Upper lobe of left lung (tissue), 4 donors: ENCODE measurements at regions not wholly inside any gene's neighbourhood (a gene's known extent, or its start where the extent isn't known, plus 50 kb on each side); places are given as distances from the start of the nearest gene placed in this dataset.

Source experiments
- POLR2A ChIP-seq, 4 donors: fragments of 450-650 bp; IDR thresholded peaks; one replicate each; pipeline ENCODE4 v1.5.1; 2016 to 2017; ENCODE audit warnings: antibody characterized with exemption in 4 of 4, mild to moderate bottlenecking in 2 of 4
- POLR2AphosphoS5 ChIP-seq, 2 donors: sonication (generic); formaldehyde crosslinking; IDR thresholded peaks; one replicate each; pipeline ENCODE4 v1.5.1; 2017; ENCODE audit warnings: antibody characterized with exemption in 2 of 2
- TF ChIP-seq, protein P1 (sequence below), 6 experiments: fragments of 450-650 bp in 4 of 6; fragments of 200-600 bp in 2 of 6; sonication (generic) in 2 of 6; IDR thresholded peaks; one replicate each; pipeline ENCODE4 v1.5.1; 2016 to 2019; ENCODE audit warnings: antibody characterized with exemption in 6 of 6

DNA sequence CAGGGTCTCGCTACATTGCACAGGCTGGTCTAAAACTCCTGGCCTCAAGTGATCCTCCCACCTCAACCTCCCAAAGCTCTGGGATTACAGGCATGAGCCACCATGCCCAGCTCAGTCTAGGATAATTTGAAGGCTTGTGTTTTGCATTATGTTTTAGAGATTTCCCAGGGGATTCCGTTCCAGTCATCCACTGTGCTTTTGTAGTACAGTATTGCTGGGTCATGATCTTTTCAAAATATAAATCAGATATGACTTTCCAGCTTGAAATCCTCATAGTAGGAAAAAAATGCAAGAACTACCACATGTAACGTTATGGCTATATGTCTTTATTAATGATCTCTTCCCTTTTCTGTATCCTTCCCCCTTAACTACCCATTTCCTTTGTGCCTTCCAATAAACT is 338.1 kb downstream of the PRELID2 start:
- TF ChIP-seq, protein P1, sequence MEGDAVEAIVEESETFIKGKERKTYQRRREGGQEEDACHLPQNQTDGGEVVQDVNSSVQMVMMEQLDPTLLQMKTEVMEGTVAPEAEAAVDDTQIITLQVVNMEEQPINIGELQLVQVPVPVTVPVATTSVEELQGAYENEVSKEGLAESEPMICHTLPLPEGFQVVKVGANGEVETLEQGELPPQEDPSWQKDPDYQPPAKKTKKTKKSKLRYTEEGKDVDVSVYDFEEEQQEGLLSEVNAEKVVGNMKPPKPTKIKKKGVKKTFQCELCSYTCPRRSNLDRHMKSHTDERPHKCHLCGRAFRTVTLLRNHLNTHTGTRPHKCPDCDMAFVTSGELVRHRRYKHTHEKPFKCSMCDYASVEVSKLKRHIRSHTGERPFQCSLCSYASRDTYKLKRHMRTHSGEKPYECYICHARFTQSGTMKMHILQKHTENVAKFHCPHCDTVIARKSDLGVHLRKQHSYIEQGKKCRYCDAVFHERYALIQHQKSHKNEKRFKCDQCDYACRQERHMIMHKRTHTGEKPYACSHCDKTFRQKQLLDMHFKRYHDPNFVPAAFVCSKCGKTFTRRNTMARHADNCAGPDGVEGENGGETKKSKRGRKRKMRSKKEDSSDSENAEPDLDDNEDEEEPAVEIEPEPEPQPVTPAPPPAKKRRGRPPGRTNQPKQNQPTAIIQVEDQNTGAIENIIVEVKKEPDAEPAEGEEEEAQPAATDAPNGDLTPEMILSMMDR (IDR thresholded peaks at IDR 0.05): no peak
- no peak for TF ChIP-seq POLR2A (IDR thresholded peaks at IDR 0.05)
- no peak for TF ChIP-seq POLR2AphosphoS5 (IDR thresholded peaks at IDR 0.05)
